Kidney (tissue), 13 donors: ENCODE measurements at regions not wholly inside any gene's neighbourhood (a gene's known extent, or its start where the extent isn't known, plus 50 kb on each side); places are given as distances from the start of the nearest gene placed in this dataset.

Source experiments
- DNase-seq, 5 donors: peaks; one replicate each; pipeline ENCODE4 v3.0.0-alpha.2; 2013 to 2020
- FAIRE-seq: peaks from 2 replicates; lab custom pipeline; 2012; peaks lifted over from hg19 to GRCh38; lab: Jason Lieb, UNC
- H3K27ac ChIP-seq, 2 donors: one replicate each; pipeline ENCODE4 v1.7.0; 2013; ENCODE audit warnings: low read depth in 2 of 2, low read length in 2 of 2, inconsistent platforms in 1 of 2
- H3K27me3 ChIP-seq: one replicate; pipeline ENCODE4 v1.7.1; 2013; ENCODE audit warnings: low read length, inconsistent platforms; ENCODE audit not compliant: control insufficient read depth, insufficient read depth
- H3K36me3 ChIP-seq, 3 donors: one replicate each; pipeline versions ENCODE4 v1.7.0 to v1.7.1; 2013; ENCODE audit warnings: low read length in 3 of 3, control low read depth in 1 of 3, inconsistent platforms in 1 of 3; ENCODE audit not compliant: insufficient read depth in 3 of 3, control insufficient read depth in 2 of 3
- H3K4me1 ChIP-seq, 3 donors: one replicate each; pipeline versions ENCODE4 v1.7.0 to v1.7.1; 2013; ENCODE audit warnings: low read length in 3 of 3, inconsistent platforms in 1 of 3, low read depth in 1 of 3; ENCODE audit not compliant: control insufficient read depth in 2 of 3, insufficient read depth in 2 of 3
- H3K4me3 ChIP-seq, 3 donors: one replicate each; pipeline versions ENCODE4 v1.7.0 to v1.8.1; 2013; ENCODE audit warnings: low read length in 3 of 3, control low read depth in 1 of 3, inconsistent platforms in 1 of 3
- H3K9ac ChIP-seq, 3 donors: one replicate each; pipeline versions ENCODE4 v1.7.0 to v1.7.1; 2013; ENCODE audit warnings: low read length in 3 of 3, control low read depth in 1 of 3, inconsistent platforms in 1 of 3
- H3K9me3 ChIP-seq, 3 donors: one replicate each; pipeline versions ENCODE4 v1.7.0 to v1.7.1; 2013; ENCODE audit warnings: low read length in 3 of 3, control low read depth in 1 of 3, inconsistent platforms in 1 of 3; ENCODE audit not compliant: control insufficient read depth in 2 of 3, insufficient read depth in 1 of 3
- intact Hi-C: fragments of 100-400 bp; cut with DNase I; formaldehyde crosslinking; loops from one replicate; pipeline ENCODE4 v1.11.1; 2022
- TF ChIP-seq, protein P1 (sequence below): IDR thresholded peaks from 3 replicates; pipeline ENCODE4 v1.5.1; 2012; ENCODE audit warnings: mild to moderate bottlenecking, moderate library complexity, borderline replicate concordance; ENCODE audit not compliant: insufficient read depth; ENCODE audit errors: extremely low read depth
- donor health status: control.
- donor health status: control.
- donor health status: control.
- donor health status: control.
- donor health status: control.
- donor health status: DM: yes; HTN: yes; CAD: no.
- donor health status: Normal renal cell carcinoma (clear cell type).

DNA sequence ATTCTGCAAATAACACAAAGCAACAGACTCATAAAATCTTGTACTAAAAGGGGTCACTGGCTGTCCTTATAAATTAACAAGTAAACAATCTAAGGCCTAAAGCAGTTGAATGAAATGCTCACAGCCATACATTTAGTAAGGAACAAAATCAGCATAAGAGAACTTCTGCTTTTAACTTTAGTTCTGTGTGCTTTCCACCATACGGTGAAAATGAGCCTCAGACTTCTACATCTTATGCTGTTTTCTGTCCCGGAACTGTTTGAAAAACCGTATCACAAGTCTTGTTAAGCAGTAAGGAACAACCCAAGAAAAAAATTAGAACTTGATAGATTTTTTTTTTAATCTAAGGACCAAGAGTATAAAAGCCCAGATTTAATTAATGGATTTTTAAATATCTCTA lies 549.1 kb upstream of the MIR17HG start:
- FAIRE-seq (no peak), DNase-seq (no peak)
- intact Hi-C loops = no loop called here
- H3K9me3 ChIP-seq = no peaks in the 10 kb centered on the region
- H3K27ac ChIP-seq = no peak overlapping the region
- no peak overlapping the region for H3K4me3 ChIP-seq
- TF ChIP-seq, protein P1, sequence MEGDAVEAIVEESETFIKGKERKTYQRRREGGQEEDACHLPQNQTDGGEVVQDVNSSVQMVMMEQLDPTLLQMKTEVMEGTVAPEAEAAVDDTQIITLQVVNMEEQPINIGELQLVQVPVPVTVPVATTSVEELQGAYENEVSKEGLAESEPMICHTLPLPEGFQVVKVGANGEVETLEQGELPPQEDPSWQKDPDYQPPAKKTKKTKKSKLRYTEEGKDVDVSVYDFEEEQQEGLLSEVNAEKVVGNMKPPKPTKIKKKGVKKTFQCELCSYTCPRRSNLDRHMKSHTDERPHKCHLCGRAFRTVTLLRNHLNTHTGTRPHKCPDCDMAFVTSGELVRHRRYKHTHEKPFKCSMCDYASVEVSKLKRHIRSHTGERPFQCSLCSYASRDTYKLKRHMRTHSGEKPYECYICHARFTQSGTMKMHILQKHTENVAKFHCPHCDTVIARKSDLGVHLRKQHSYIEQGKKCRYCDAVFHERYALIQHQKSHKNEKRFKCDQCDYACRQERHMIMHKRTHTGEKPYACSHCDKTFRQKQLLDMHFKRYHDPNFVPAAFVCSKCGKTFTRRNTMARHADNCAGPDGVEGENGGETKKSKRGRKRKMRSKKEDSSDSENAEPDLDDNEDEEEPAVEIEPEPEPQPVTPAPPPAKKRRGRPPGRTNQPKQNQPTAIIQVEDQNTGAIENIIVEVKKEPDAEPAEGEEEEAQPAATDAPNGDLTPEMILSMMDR = no peak
- no peaks in the 10 kb centered on the region for H3K4me1 ChIP-seq
- no peak overlapping the region for H3K9ac ChIP-seq
- H3K36me3 ChIP-seq = no peaks in the 10 kb centered on the region
- no peaks in the 10 kb centered on the region for H3K27me3 ChIP-seq

DNA sequence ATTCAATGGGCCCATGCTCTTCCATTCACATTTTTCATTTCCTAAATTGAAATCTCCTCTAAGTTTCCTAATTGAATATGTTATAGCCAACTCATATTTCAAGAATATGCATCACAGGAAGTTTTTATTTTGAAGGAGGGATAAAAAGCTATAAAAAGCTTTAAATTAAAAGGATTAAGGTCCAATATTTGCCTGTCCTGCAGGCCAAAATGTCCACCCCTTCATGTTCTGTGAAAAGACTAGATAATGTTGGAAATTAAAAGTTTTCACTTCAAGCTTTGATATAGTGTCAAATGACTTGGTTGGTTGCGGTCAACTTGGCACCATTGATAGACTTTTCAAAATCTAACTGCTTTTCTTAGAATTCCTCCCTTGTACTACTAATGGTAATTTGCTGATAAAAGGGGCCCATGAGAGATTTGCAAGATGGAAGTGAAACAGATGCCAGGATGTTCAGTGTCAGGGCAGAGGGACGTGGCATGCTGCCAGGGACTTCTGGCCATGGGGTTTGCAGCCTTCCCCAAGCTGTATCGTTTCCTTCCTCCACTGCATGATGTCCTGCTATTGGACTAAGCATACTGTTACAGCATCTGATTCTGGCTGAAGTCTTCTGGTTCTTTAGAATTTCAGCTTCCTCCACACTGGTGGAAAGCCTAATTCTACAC lies 547.3 kb upstream of the MIR17HG start:
- DNase-seq = peak in 2 of 5 donors; percentile 31 to 72

DNA sequence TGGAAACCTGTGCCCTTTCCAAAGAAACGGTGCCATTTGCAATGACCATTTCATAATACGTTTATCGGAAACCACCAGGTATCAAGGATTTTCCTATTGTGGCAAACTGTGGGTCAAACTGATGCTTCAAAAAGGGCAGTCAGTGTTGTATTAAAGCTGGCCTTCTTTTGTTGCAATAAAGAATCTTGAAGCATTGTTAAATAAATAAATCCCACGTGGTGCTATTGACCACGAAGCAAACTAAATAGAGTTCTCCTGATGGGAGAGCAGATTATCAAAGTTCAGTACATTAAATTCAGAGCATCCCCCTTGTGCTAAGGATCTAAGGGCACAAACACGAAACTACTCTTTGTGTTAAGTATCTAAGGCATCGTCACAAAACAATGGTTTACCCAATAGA lies 545.9 kb upstream of the MIR17HG start:
- intact Hi-C loops = no loop called here
- H3K4me3 ChIP-seq = no peak overlapping the region
- TF ChIP-seq, protein P1 = no peak
- H3K36me3 ChIP-seq = no peaks in the 10 kb centered on the region
- no peaks in the 10 kb centered on the region for H3K9me3 ChIP-seq
- H3K4me1 ChIP-seq = no peaks in the 10 kb centered on the region
- no peak overlapping the region for H3K9ac ChIP-seq
- no peak for DNase-seq
- no peaks in the 10 kb centered on the region for H3K27me3 ChIP-seq
- no peak for FAIRE-seq
- H3K27ac ChIP-seq = no peak overlapping the region

More for the DNA sequence above, 547.3 kb upstream of the MIR17HG start:
- Histone ChIP-seq H3K4me3 (no peak overlapping the region), H3K36me3 (no peaks in the 10 kb centered on the region), H3K27me3 (no peaks in the 10 kb centered on the region), H3K27ac (no peak overlapping the region), H3K9ac (no peak overlapping the region), H3K4me1 (no peaks in the 10 kb centered on the region), H3K9me3 (no peaks in the 10 kb centered on the region)
- TF ChIP-seq, protein P1 = no peak
- intact Hi-C loops = no loop called here
- no peak for FAIRE-seq

DNA sequence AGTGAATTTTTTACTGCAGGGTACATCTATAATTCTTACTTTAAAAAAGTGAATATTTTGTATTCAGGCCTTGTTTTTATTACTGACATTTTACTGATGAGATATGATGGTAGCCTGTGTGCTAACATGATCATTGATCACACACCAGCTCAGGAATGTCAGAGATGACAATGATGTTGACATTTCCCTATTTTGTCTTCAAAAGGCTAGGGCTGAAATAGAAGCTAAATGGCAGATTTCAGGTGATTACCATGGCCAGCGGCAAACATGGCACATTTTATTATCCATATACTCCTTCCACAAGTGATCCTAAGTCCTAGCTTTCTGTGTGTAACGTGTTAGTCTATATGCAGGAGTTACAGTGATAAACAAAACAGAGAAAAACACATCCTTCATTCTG lies 544.3 kb upstream of the MIR17HG start:
- H3K9me3 ChIP-seq = no peaks in the 10 kb centered on the region
- no peak overlapping the region for H3K27ac ChIP-seq
- DNase-seq (no peak), FAIRE-seq (no peak)
- no peaks in the 10 kb centered on the region for H3K36me3 ChIP-seq
- H3K4me1 ChIP-seq = no peaks in the 10 kb centered on the region
- H3K27me3 ChIP-seq = no peaks in the 10 kb centered on the region
- intact Hi-C loops = no loop called here
- TF ChIP-seq, protein P1 = no peak
- H3K4me3 ChIP-seq = no peak overlapping the region
- no peak overlapping the region for H3K9ac ChIP-seq
